Heart left ventricle (tissue), 16 donors: ENCODE measurements at regions not wholly inside any gene's neighbourhood (a gene's known extent, or its start where the extent isn't known, plus 50 kb on each side); places are given as distances from the start of the nearest gene placed in this dataset.

Experiments
- ATAC-seq, 4 donors: fragments of 200-7000 bp; cut with Tn5 transposase; one replicate each; pipeline ENCODE4 v1.9.1; 2020 to 2022; ENCODE audit warnings: moderate library complexity in 4 of 4, mild to moderate bottlenecking in 3 of 4, moderate number of reproducible peaks in 1 of 4
- DNase-seq, 5 donors: peaks; one replicate each; pipeline ENCODE4 v3.0.0-alpha.2; 2020
- H3K27ac ChIP-seq, 12 donors: fragments of 200-600 bp; sonication (generic) in 4 of 12; one replicate each; pipeline versions ENCODE4 v1.5.0 to v1.8.0; 2016 to 2022; ENCODE audit warnings: mild to moderate bottlenecking in 2 of 12
- H3K27me3 ChIP-seq, 9 donors: fragments of 200-600 bp; sonication (generic) in 2 of 9; one replicate each; pipeline versions ENCODE4 v1.5.1 to v1.8.0; 2016 to 2022; ENCODE audit warnings: mild to moderate bottlenecking in 3 of 9
- H3K36me3 ChIP-seq, 9 donors: fragments of 200-600 bp; sonication (generic) in 2 of 9; one replicate each; pipeline versions ENCODE4 v1.5.0 to v1.8.0; 2018 to 2022; ENCODE audit warnings: mild to moderate bottlenecking in 2 of 9
- H3K4me1 ChIP-seq, 12 donors: fragments of 200-600 bp; sonication (generic) in 4 of 12; one replicate each; pipeline versions ENCODE4 v1.5.0 to v1.8.0; 2016 to 2022; ENCODE audit warnings: mild to moderate bottlenecking in 3 of 12
- H3K4me3 ChIP-seq, 12 donors: fragments of 200-600 bp; sonication (generic) in 4 of 12; one replicate each; pipeline versions ENCODE4 v1.5.0 to v1.8.0; 2017 to 2022; ENCODE audit warnings: mild to moderate bottlenecking in 9 of 12, moderate library complexity in 4 of 12
- H3K9me3 ChIP-seq, 12 donors: fragments of 200-600 bp; sonication (generic) in 4 of 12; one replicate each; pipeline versions ENCODE4 v1.5.0 to v1.8.0; 2016 to 2022; ENCODE audit warnings: mild to moderate bottlenecking in 1 of 12
- CTCF ChIP-seq, 12 donors: fragments of 200-600 bp; sonication (generic) in 4 of 12; IDR thresholded peaks; one replicate each; pipeline versions ENCODE4 v1.5.0 to v1.8.0; 2018 to 2022; ENCODE audit warnings: antibody characterized with exemption in 12 of 12, mild to moderate bottlenecking in 5 of 12
- POLR2A ChIP-seq, 2 donors: fragments of 450-650 bp; IDR thresholded peaks; one replicate each; pipeline ENCODE4 v1.6.1; 2017; ENCODE audit warnings: antibody characterized with exemption in 2 of 2, mild to moderate bottlenecking in 2 of 2, moderate library complexity in 2 of 2
- WGBS, 4 donors: extraction: QIAGEN DNeasy Blood & Tissue Kit in 2 of 4; methylation state at CpG; one replicate each; pipeline versions ENCODE4 v1.1.5 to v1.1.7; 2013 to 2018; 5-methylcytosine and 5-hydroxymethylcytosine counted together
- intact Hi-C, 10 donors: fragments of 100-400 bp; cut with DNase I; formaldehyde crosslinking; loops; one replicate each; pipeline versions ENCODE4 v1.11.1 to v1.14.2; 2022
- donor health status: ischemic (EF 13 %, LVEDD 7.1; RV severe dilation, severe dysfunction).
- donor health status: healthy with polysubstance abuse.
- donor health status: DM: no; HTN: yes; CAD: no.
- donor health status: DM: no; HTN: no; CAD: no.
- donor health status: ischemic (EF 25% LVEDD 6.9; RV normal size, moderate dysfunction).
- donor health status: ischemic (EF 25% LVEDD 5.7; RV mildly dilated, moderate dysfunction).
- donor health status: healthy.
- donor health status: DM: yes; HTN: yes; CAD: no.
- donor health status: ischemic (EF 35%, LVEDD 5.7; RV mildly dilated, moderate dysfunction).
- donor health status: nonischemic (EF 11% LVEDD 7.7; RV severe dilation, severe dysfunction).
- donor health status: DM: yes; HTN: yes; CAD: no.
- donor health status: PGD.
- donor health status: ischemic (EF 29% LVEDD 5.4; RV normal size, mild dysfunction).
- donor health status: nonischemic (EF 23%, LVEDD 6.1; RV moderate dilation, normal function).

GRCh38 chr12:17204289-17205054 is 598.5 kb upstream of the LMO3 start:
- WGBS, 4 donors = 51 to 75% (median 73%) methylated on average over 1 to 3 of the region's 3 CpGs
- no peak for TF ChIP-seq POLR2A (IDR thresholded peaks at IDR 0.05)
- TF ChIP-seq CTCF (IDR thresholded peaks at IDR 0.05) = no peak
- no peak for ATAC-seq

GRCh38 chr12:17203497-17203896 is 597.5 kb upstream of the LMO3 start:
- Histone ChIP-seq H3K27me3 (no peaks in the 10 kb centered on the region), H3K4me1 (no peaks in the 10 kb centered on the region), H3K36me3 (no peaks in the 10 kb centered on the region), H3K9me3 (peaks cover 0 to 6% (median 0%) of the 10 kb centered on the region in 12 donors), H3K27ac (no peak overlapping the region), H3K4me3 (no peak overlapping the region)
- ATAC-seq (no peak), DNase-seq (no peak)
- intact Hi-C loops = no loop called here
- WGBS, 4 donors = 74 to 78% (median 78%) methylated on average over 5 of the region's 5 CpGs
- TF ChIP-seq POLR2A (IDR thresholded peaks at IDR 0.05) (no peak), CTCF (IDR thresholded peaks at IDR 0.05) (no peak)

More at GRCh38 chr12:17204289-17205054, 598.5 kb upstream of the LMO3 start:
- Histone ChIP-seq H3K4me3 (no peak overlapping the region), H3K9me3 (peaks cover 0 to 6% (median 0%) of the 10 kb centered on the region in 12 donors), H3K36me3 (no peaks in the 10 kb centered on the region), H3K27ac (no peak overlapping the region), H3K27me3 (no peaks in the 10 kb centered on the region), H3K4me1 (no peaks in the 10 kb centered on the region)
- DNase-seq = peak in 1 of 5 donors; percentile 30
- intact Hi-C loops = no loop called here

- Histone ChIP-seq H3K4me1 (no peaks in the 10 kb centered on the region), H3K4me3 (no peak overlapping the region), H3K9me3 (peaks cover 0 to 2% (median 0%) of the 10 kb centered on the region in 12 donors), H3K27ac (no peak overlapping the region), H3K36me3 (no peaks in the 10 kb centered on the region), H3K27me3 (no peaks in the 10 kb centered on the region)
- WGBS, 4 donors = 62 to 71% (median 64%) methylated on average over 3 of the region's 3 CpGs
- ATAC-seq (no peak), DNase-seq (no peak)
- intact Hi-C loops = no loop called here
- TF ChIP-seq CTCF (IDR thresholded peaks at IDR 0.05) = no peak
- TF ChIP-seq POLR2A (IDR thresholded peaks at IDR 0.05) = no peak
Observed at GRCh38 chr12:17197971-17198370, 592.0 kb upstream of the LMO3 start.

- WGBS, 4 donors = 47 to 63% (median 57%) methylated on average over 1 of the region's 1 CpG
- TF ChIP-seq POLR2A (IDR thresholded peaks at IDR 0.05) = no peak
- TF ChIP-seq CTCF (IDR thresholded peaks at IDR 0.05) = no peak
Observed at GRCh38 chr12:17192721-17193120, 586.8 kb upstream of the LMO3 start.

More at GRCh38 chr12:17192721-17193120, 586.8 kb upstream of the LMO3 start:
- Histone ChIP-seq H3K9me3 (peaks cover 0 to 12% (median 4%) of the 10 kb centered on the region in 12 donors), H3K27ac (no peak overlapping the region), H3K4me3 (no peak overlapping the region), H3K4me1 (no peaks in the 10 kb centered on the region), H3K27me3 (no peaks in the 10 kb centered on the region), H3K36me3 (no peaks in the 10 kb centered on the region)
- no peak for ATAC-seq
- intact Hi-C loops = no loop called here
- no peak for DNase-seq
